Glutamatergic neuron (in vitro differentiated cells): ENCODE measurements at regions not wholly inside any gene's neighbourhood (a gene's known extent, or its start where the extent isn't known, plus 50 kb on each side); places are given as distances from the start of the nearest gene placed in this dataset.

Experiments used
- DNase-seq: peaks from one replicate; pipeline ENCODE4 v3.0.0; 2022
- H3K27ac Mint-ChIP-seq: one replicate; pipeline ENCODE4 v1.8.0; 2020; ENCODE audit warnings: mild to moderate bottlenecking, mixed read lengths, inconsistent platforms; ENCODE audit not compliant: unreplicated experiment
- H3K27me3 Mint-ChIP-seq: one replicate; pipeline ENCODE4 v1.8.0; 2020; ENCODE audit warnings: mild to moderate bottlenecking, moderate library complexity, mixed read lengths, inconsistent platforms; ENCODE audit not compliant: unreplicated experiment
- H3K36me3 Mint-ChIP-seq: one replicate; pipeline ENCODE4 v1.8.0; 2020; ENCODE audit warnings: mild to moderate bottlenecking, mixed read lengths, inconsistent platforms; ENCODE audit not compliant: unreplicated experiment
- H3K4me1 Mint-ChIP-seq: one replicate; pipeline ENCODE4 v1.8.0; 2020; ENCODE audit warnings: mild to moderate bottlenecking, low read depth, mixed read lengths, inconsistent platforms; ENCODE audit not compliant: unreplicated experiment
- H3K4me3 Mint-ChIP-seq: one replicate; pipeline ENCODE4 v1.8.0; 2020; ENCODE audit warnings: mild to moderate bottlenecking, mixed read lengths, inconsistent platforms; ENCODE audit not compliant: unreplicated experiment
- H3K9me3 Mint-ChIP-seq: one replicate; pipeline ENCODE4 v1.8.0; 2020; ENCODE audit warnings: mild to moderate bottlenecking, moderate library complexity, mixed read lengths, inconsistent platforms; ENCODE audit not compliant: unreplicated experiment
- TF ChIP-seq, protein P1 (sequence below): fragments of 200-600 bp; sonication (generic); IDR thresholded peaks from one replicate; pipeline ENCODE4 v1.5.0; 2021; ENCODE audit not compliant: partially characterized antibody, unreplicated experiment

DNA sequence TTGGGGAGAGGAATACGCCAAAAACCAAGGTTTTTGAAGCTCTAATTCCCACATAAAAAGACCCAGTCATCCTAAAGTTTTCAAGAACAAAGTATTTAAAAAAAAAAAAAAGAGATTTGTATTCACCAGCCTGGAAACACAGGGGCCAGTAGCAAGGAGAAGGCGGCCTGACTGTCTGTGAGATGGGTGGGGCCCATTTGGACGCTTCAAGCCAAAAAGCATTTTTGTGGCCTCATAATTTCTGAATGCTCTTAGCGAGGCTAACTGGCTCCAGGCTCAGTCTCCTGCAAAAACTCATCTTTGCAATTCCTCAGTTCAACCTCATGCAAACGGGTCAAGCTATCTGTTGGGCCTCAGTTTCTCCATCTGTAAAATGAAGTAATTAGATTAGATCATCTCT lies 514.1 kb downstream of the MED13L start:
- H3K27me3 Mint-ChIP-seq = peaks cover 3% of the 10 kb centered on the region
- H3K36me3 Mint-ChIP-seq = no peaks in the 10 kb centered on the region
- no peak overlapping the region for H3K27ac Mint-ChIP-seq
- DNase-seq = no peak
- peaks cover 8% of the 10 kb centered on the region for H3K4me1 Mint-ChIP-seq
- no peak overlapping the region for H3K4me3 Mint-ChIP-seq
- no peaks in the 10 kb centered on the region for H3K9me3 Mint-ChIP-seq
- TF ChIP-seq, protein P1, sequence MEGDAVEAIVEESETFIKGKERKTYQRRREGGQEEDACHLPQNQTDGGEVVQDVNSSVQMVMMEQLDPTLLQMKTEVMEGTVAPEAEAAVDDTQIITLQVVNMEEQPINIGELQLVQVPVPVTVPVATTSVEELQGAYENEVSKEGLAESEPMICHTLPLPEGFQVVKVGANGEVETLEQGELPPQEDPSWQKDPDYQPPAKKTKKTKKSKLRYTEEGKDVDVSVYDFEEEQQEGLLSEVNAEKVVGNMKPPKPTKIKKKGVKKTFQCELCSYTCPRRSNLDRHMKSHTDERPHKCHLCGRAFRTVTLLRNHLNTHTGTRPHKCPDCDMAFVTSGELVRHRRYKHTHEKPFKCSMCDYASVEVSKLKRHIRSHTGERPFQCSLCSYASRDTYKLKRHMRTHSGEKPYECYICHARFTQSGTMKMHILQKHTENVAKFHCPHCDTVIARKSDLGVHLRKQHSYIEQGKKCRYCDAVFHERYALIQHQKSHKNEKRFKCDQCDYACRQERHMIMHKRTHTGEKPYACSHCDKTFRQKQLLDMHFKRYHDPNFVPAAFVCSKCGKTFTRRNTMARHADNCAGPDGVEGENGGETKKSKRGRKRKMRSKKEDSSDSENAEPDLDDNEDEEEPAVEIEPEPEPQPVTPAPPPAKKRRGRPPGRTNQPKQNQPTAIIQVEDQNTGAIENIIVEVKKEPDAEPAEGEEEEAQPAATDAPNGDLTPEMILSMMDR = no peak

DNA sequence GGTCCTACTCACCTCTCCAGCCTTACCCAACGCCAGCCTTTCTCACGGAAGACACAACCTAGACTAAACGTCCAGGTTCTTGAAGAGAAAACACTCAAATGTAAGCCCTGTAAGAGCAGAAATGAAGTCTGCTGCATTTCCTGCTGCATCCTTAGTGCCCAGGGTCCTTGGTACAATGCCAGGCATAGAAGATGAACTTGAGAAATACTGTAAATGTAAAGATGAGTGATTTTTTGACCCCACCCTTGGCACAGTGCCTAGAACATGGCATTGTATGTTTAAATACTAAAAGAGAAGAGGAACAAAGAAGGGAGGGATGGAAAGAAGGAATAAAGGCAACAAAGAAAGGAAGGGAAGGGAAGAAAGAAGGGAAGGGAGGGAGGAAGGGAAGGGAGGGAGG lies 514.6 kb downstream of the MED13L start:
- Mint-ChIP-seq H3K27me3 (peaks cover 3% of the 10 kb centered on the region), H3K4me1 (peaks cover 8% of the 10 kb centered on the region), H3K9me3 (no peaks in the 10 kb centered on the region), H3K4me3 (no peak overlapping the region), H3K27ac (no peak overlapping the region), H3K36me3 (no peaks in the 10 kb centered on the region)
- DNase-seq = no peak
- TF ChIP-seq, protein P1 = no peak

DNA sequence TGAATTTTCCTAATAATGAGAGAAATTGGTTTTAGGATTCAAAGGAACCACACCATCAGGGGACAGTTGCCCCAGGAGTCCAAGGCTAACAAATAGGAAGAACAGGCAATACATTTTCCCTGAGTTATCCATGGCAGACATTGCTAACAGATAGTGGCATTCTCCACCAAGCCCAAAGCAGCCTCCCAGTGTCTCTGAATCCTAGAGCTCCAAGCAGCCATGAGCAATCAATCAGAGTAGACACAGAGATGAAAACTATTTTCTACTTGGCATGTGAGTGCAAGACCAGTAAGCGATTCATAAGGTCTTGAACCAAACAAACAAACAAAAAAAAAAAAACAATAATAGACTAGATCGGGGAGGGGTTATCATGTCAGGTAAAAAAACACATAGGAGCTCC lies 515.7 kb downstream of the MED13L start:
- Mint-ChIP-seq H3K9me3 (no peaks in the 10 kb centered on the region), H3K36me3 (no peaks in the 10 kb centered on the region), H3K4me3 (peak overlapping the region; percentile 73), H3K4me1 (peaks cover 8% of the 10 kb centered on the region), H3K27me3 (peaks cover 3% of the 10 kb centered on the region), H3K27ac (peak overlapping the region; percentile 69)
- DNase-seq = no peak
- TF ChIP-seq, protein P1 = no peak

DNA sequence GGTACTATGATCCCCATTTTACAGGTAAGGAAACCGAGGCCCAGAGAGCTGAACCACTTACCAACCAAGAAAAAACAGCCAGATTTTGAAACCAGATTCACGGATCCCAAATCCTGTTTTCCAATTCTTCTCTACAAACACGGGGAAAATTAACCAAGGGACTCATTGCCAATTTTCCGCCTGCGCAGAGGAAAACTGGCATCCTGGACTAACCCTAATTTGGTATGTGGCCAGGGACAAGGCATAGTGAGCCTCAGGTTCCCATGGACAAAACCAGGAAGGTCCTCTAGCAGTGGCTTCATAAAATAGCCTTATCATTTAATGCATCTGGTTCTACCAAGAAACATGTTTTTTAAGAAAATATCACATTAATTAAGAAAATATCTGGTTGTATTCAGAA lies 517.3 kb downstream of the MED13L start:
- no peak for DNase-seq
- Mint-ChIP-seq H3K4me1 (peaks cover 12% of the 10 kb centered on the region), H3K36me3 (no peaks in the 10 kb centered on the region), H3K27ac (no peak overlapping the region), H3K27me3 (peaks cover 3% of the 10 kb centered on the region), H3K4me3 (no peak overlapping the region), H3K9me3 (no peaks in the 10 kb centered on the region)
- TF ChIP-seq, protein P1 = no peak

DNA sequence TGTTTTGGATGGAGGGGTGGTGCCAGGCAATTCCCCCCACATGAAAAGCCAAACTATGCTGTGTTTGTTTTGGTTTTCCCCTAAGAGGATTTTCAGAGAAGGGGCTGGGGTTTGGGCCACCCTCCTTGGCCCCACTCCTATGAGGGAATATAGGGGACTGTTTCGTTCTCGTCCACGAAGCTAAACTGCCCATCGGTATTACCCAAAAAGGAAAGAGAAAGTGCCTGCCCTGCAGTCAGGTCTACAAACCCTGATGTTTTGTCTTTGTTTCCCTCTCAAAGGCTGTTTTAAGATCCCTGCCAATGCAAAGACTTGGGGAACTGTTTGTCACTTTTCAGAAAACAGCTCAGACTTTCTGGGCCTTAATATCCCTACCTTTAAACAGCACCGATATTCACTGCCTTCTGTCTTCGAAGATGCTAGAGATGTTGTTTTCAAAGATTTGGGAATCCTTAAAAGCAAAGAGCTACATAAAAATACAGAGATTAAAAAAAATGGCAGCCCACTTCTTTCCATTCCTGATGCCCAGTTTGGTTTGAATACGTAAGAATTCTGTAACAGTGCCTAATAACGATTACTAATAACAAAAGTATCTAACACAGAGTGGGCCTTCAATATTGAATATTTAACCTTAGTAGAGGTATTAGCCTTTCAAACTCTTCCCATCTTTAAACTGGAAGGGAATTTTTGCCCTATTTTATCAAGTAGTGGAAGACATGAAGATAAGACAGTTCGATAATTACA lies 518.4 kb downstream of the MED13L start:
- Mint-ChIP-seq H3K36me3 (no peaks in the 10 kb centered on the region), H3K4me1 (peaks cover 13% of the 10 kb centered on the region), H3K9me3 (no peaks in the 10 kb centered on the region), H3K4me3 (no peak overlapping the region), H3K27ac (no peak overlapping the region), H3K27me3 (peaks cover 3% of the 10 kb centered on the region)
- no peak for DNase-seq
- TF ChIP-seq, protein P1 = no peak
